H9 (cell line): ENCODE measurements at regions not wholly inside any gene's neighbourhood (a gene's known extent, or its start where the extent isn't known, plus 50 kb on each side); places are given as distances from the start of the nearest gene placed in this dataset.

Experiments
- DNase-seq: peaks from one replicate; pipeline ENCODE4 v3.0.0-alpha.2; 2017
- H2AFZ ChIP-seq: one replicate; pipeline ENCODE4 v1.6.1; 2013; ENCODE audit warnings: mild to moderate bottlenecking, low read length, control low read depth, moderate library complexity
- H2AK5ac ChIP-seq: 2 replicates; pipeline ENCODE4 v1.6.1; 2013; ENCODE audit warnings: low read length, control low read depth, mixed read lengths; ENCODE audit not compliant: insufficient read length
- H2BK120ac ChIP-seq: one replicate; pipeline ENCODE4 v1.6.1; 2013; ENCODE audit warnings: low read depth, mild to moderate bottlenecking, low read length, control low read depth, inconsistent platforms; ENCODE audit not compliant: poor library complexity, severe bottlenecking
- H2BK12ac ChIP-seq: 2 replicates; pipeline ENCODE4 v1.6.1; 2013; ENCODE audit warnings: low read length, control low read depth, mixed read lengths, low read depth; ENCODE audit not compliant: insufficient read length
- H2BK15ac ChIP-seq: 2 replicates; pipeline ENCODE4 v1.6.1; 2013; ENCODE audit warnings: low read depth, low read length, control low read depth
- H2BK20ac ChIP-seq: one replicate; pipeline ENCODE4 v1.6.1; 2013; ENCODE audit warnings: low read depth, mild to moderate bottlenecking, low read length, control low read depth, inconsistent platforms; ENCODE audit not compliant: poor library complexity, severe bottlenecking
- H2BK5ac ChIP-seq: 2 replicates; pipeline ENCODE4 v1.6.1; 2013; ENCODE audit warnings: low read length, control low read depth, mixed read lengths; ENCODE audit not compliant: insufficient read length
- H3K14ac ChIP-seq: 2 replicates; pipeline ENCODE4 v1.6.1; 2013; ENCODE audit warnings: low read length, control low read depth; ENCODE audit not compliant: insufficient read depth
- H3K18ac ChIP-seq: 2 replicates; pipeline ENCODE4 v1.6.1; 2013; ENCODE audit warnings: low read depth, mild to moderate bottlenecking, mixed read lengths, low read length, control low read depth; ENCODE audit not compliant: insufficient read length
- H3K23ac ChIP-seq: 2 replicates; pipeline ENCODE4 v1.6.1; 2013; ENCODE audit warnings: low read length, control low read depth, mixed read lengths, low read depth; ENCODE audit not compliant: insufficient read length
- H3K23me2 ChIP-seq: 2 replicates; pipeline ENCODE4 v1.6.1; 2013; ENCODE audit warnings: low read depth, mild to moderate bottlenecking, mixed read lengths, low read length, control low read depth; ENCODE audit not compliant: insufficient read length, poor library complexity, severe bottlenecking
- H3K27ac ChIP-seq: 2 replicates; pipeline ENCODE4 v1.5.1; 2013; ENCODE audit warnings: low read length, control low read depth, mixed read lengths, low read depth; ENCODE audit not compliant: insufficient read length
- H3K27me3 ChIP-seq: 2 replicates; pipeline ENCODE4 v1.6.1; 2013; ENCODE audit warnings: low read length, control low read depth, inconsistent platforms; ENCODE audit not compliant: insufficient read depth
- H3K4ac ChIP-seq: 2 replicates; pipeline ENCODE4 v1.6.1; 2013; ENCODE audit warnings: low read depth, mild to moderate bottlenecking, control low read depth, inconsistent platforms, low read length, moderate library complexity
- H3K4me1 ChIP-seq: 2 replicates; pipeline ENCODE4 v1.6.1; 2013; ENCODE audit warnings: low read length, control low read depth, inconsistent platforms; ENCODE audit not compliant: insufficient read depth
- H3K4me2 ChIP-seq: 2 replicates; pipeline ENCODE4 v1.6.1; 2013; ENCODE audit warnings: low read length, control low read depth, mixed read lengths; ENCODE audit not compliant: insufficient read length, insufficient read depth
- H3K56ac ChIP-seq: 2 replicates; pipeline ENCODE4 v1.6.1; 2013; ENCODE audit warnings: low read depth, mild to moderate bottlenecking, mixed read lengths, low read length, control low read depth; ENCODE audit not compliant: insufficient read length
- H3K79me1 ChIP-seq: 2 replicates; pipeline ENCODE4 v1.6.1; 2013; ENCODE audit warnings: low read depth, mild to moderate bottlenecking, moderate library complexity, low read length, control low read depth, inconsistent platforms; ENCODE audit not compliant: insufficient read depth, poor library complexity, severe bottlenecking
- H3K79me2 ChIP-seq: 2 replicates; pipeline ENCODE4 v1.6.1; 2013; ENCODE audit warnings: low read length, control low read depth, inconsistent platforms; ENCODE audit not compliant: insufficient read depth
- H3K9ac ChIP-seq: 2 replicates; pipeline ENCODE4 v1.6.1; 2013; ENCODE audit warnings: low read length, control low read depth, mixed read lengths; ENCODE audit not compliant: insufficient read length; ENCODE audit errors: extremely low read depth
- H3K9me3 ChIP-seq: one replicate; pipeline ENCODE4 v1.6.1; 2013; ENCODE audit warnings: low read depth, low read length, inconsistent platforms; ENCODE audit not compliant: control insufficient read depth
- H3T11ph ChIP-seq: one replicate; pipeline ENCODE4 v1.6.1; 2013; ENCODE audit warnings: mild to moderate bottlenecking, low read length, control low read depth, inconsistent platforms
- H4K20me1 ChIP-seq: one replicate; pipeline ENCODE4 v1.6.1; 2013; ENCODE audit not compliant: control insufficient read depth, insufficient read length, insufficient read depth
- H4K5ac ChIP-seq: 2 replicates; pipeline ENCODE4 v1.6.1; 2013; ENCODE audit warnings: low read depth, mild to moderate bottlenecking, mixed read lengths, low read length, control low read depth; ENCODE audit not compliant: insufficient read length
- H4K8ac ChIP-seq: replicated peaks from 2 replicates; pipeline ENCODE4 v1.6.1; 2013; ENCODE audit warnings: low read length, control low read depth, mixed read lengths, low read depth; ENCODE audit not compliant: insufficient read length
- H4K91ac ChIP-seq: 2 replicates; pipeline ENCODE4 v1.6.1; 2013; ENCODE audit warnings: low read depth, mild to moderate bottlenecking, moderate library complexity, mixed read lengths, low read length, control low read depth; ENCODE audit not compliant: insufficient read length
- H3K27ac Mint-ChIP-seq, 3 experiments: 2 replicates in 2 of 3; 3 replicates in 1 of 3; pipeline ENCODE4 v1.8.0; 2020 to 2021; ENCODE audit warnings: mixed read lengths in 3 of 3, mild to moderate bottlenecking in 1 of 3, moderate library complexity in 1 of 3
- H3K27me3 Mint-ChIP-seq: 2 replicates; pipeline ENCODE4 v1.8.0; 2021; ENCODE audit warnings: low read depth, mild to moderate bottlenecking, moderate library complexity, mixed read lengths
- H3K36me3 Mint-ChIP-seq, 3 experiments: 2 replicates in 2 of 3; 3 replicates in 1 of 3; pipeline ENCODE4 v1.8.0; 2020 to 2021; ENCODE audit warnings: low read depth in 3 of 3, mixed read lengths in 3 of 3; ENCODE audit not compliant: insufficient read depth in 1 of 3
- H3K4me1 Mint-ChIP-seq, 2 experiments: 2 replicates each; pipeline ENCODE4 v1.8.0; 2020; ENCODE audit warnings: mixed read lengths in 2 of 2
- H3K4me3 Mint-ChIP-seq, 2 experiments: 2 replicates in 1 of 2; 3 replicates in 1 of 2; pipeline ENCODE4 v1.8.0; 2020 to 2021; ENCODE audit warnings: mild to moderate bottlenecking in 2 of 2, mixed read lengths in 2 of 2, moderate library complexity in 1 of 2
- H3K9me3 Mint-ChIP-seq, 2 experiments: 2 replicates in 1 of 2; 3 replicates in 1 of 2; pipeline ENCODE4 v1.8.0; 2020; ENCODE audit warnings: mild to moderate bottlenecking in 2 of 2, mixed read lengths in 2 of 2, moderate library complexity in 1 of 2
- TF ChIP-seq, protein P1 (sequence below): fragments of 200-600 bp; sonication (generic); conservative IDR thresholded peaks from 3 replicates; pipeline ENCODE4 v1.8.0; 2021; ENCODE audit warnings: antibody characterized with exemption, mild to moderate bottlenecking

DNA sequence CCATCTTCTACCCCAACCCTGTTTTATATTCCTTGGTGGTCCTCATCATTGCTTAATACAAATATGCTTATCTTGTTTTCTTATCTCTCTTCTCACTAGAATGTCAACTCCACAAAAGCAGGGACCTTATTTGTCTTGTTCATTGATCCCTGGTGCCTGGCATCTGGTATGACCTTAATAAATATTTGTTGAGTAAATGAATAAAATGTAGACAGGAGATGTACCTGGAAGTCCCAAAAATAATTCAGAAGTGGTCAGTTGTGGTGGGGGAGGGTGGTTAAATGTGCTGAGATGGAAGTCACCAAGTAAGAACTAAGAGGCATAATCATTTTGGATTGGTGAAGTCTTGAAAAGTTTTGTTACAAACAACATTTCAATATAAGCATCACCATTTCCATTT lies 214.8 kb upstream of the MPPED2 start:
- H3K4me3 Mint-ChIP-seq = no peak overlapping the region
- H3K23me2 ChIP-seq = no peaks in the 10 kb centered on the region
- no peak overlapping the region for H3K9ac ChIP-seq
- H3T11ph ChIP-seq = no peak overlapping the region
- no peak overlapping the region for H2BK120ac ChIP-seq
- H3K4me1 Mint-ChIP-seq = peaks cover 0 to 2% of the 10 kb centered on the region in 2 experiments; a peak in 1 of 4 replicates
- H3K14ac ChIP-seq = no peak overlapping the region
- H3K27me3 ChIP-seq = no peaks in the 10 kb centered on the region
- H3K27me3 Mint-ChIP-seq = no peaks in the 10 kb centered on the region
- no peak overlapping the region for H2AFZ ChIP-seq
- no peak overlapping the region for H2BK5ac ChIP-seq
- no peak overlapping the region for H2AK5ac ChIP-seq
- H2BK15ac ChIP-seq = no peak overlapping the region
- no peak overlapping the region for H2BK12ac ChIP-seq
- H3K9me3 Mint-ChIP-seq = no peaks in the 10 kb centered on the region; a peak in 1 of 5 replicates
- no peak overlapping the region for H3K4ac ChIP-seq
- H3K4me1 ChIP-seq = no peaks in the 10 kb centered on the region
- H3K56ac ChIP-seq = no peak overlapping the region
- no peak overlapping the region for H4K8ac ChIP-seq
- no peak overlapping the region for H4K91ac ChIP-seq
- TF ChIP-seq, protein P1, sequence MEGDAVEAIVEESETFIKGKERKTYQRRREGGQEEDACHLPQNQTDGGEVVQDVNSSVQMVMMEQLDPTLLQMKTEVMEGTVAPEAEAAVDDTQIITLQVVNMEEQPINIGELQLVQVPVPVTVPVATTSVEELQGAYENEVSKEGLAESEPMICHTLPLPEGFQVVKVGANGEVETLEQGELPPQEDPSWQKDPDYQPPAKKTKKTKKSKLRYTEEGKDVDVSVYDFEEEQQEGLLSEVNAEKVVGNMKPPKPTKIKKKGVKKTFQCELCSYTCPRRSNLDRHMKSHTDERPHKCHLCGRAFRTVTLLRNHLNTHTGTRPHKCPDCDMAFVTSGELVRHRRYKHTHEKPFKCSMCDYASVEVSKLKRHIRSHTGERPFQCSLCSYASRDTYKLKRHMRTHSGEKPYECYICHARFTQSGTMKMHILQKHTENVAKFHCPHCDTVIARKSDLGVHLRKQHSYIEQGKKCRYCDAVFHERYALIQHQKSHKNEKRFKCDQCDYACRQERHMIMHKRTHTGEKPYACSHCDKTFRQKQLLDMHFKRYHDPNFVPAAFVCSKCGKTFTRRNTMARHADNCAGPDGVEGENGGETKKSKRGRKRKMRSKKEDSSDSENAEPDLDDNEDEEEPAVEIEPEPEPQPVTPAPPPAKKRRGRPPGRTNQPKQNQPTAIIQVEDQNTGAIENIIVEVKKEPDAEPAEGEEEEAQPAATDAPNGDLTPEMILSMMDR = no peak
- H3K36me3 Mint-ChIP-seq = no peaks in the 10 kb centered on the region
- H3K18ac ChIP-seq = no peak overlapping the region
- no peak overlapping the region for H3K27ac ChIP-seq
- H4K20me1 ChIP-seq = no peaks in the 10 kb centered on the region
- no peak overlapping the region for H2BK20ac ChIP-seq
- no peak overlapping the region for H3K27ac Mint-ChIP-seq
- no peak overlapping the region for H3K4me2 ChIP-seq
- no peak overlapping the region for H4K5ac ChIP-seq
- DNase-seq = no peak
- no peaks in the 10 kb centered on the region for H3K9me3 ChIP-seq
- H3K23ac ChIP-seq = no peak overlapping the region
- H3K79me2 ChIP-seq = no peaks in the 10 kb centered on the region
- H3K79me1 ChIP-seq = no peaks in the 10 kb centered on the region
